ENCODE measurements at regions not wholly inside any gene's neighbourhood (a gene's known extent, or its start where the extent isn't known, plus 50 kb on each side); places are given as distances from the start of the nearest gene placed in this dataset.

DNA sequence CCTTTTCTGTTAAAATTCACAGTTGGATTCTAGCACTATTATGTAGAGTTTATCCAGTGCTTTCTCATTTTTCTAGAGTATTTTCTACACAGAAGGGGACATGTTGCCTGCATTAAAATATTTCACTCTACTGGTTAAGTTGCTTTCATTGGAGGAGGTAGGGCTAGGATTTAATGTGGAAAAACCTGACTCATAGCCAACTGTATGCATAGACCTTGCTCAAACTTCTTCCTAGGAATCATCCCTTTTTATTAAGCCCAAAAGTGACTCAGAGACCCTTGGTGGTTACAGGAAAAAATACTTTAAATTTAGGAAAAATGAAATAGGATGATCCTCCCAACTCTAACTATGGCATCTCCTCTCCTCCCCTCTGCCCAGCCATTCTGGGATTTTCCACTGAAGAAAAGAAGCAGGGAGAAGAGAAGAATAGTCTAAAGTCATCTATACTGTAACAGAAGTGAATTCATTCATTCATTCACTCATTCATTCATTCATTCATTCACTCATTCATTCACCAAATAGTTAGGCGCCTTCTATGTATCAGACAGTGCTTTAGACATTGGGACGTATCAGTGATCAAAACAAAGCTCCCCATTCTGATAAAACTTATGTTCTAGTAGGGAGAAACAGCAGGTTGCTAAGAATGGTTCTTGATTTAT is 109.0 kb upstream of the HTR2A start:
- DNase-seq, result no peak
- in situ Hi-C loops (cut with MboI; ENCODE audit: low pct_unique_long_range_greater_than_20kb, low sequenced_read_pairs), result no loop called here

DNA sequence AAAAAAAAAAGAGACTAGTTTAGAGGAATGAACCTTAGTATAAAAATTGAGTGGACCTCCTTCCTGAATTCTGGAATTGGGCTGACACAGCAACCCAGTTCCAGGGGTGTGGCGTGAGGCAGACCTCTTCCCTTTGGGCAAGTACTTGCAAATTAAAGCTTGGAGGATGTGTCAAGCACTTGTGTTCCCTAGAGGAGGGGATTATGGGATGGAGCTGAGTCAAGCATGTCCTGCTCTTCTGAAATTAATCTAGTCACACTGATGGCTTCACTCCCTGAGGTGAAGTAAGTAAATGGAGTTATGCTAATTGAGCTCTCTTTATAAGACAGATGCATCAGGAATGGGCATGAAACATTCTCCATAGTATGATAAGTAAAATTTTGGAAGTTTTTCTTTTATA is 107.7 kb upstream of the HTR2A start:
- in situ Hi-C loops (cut with MboI; ENCODE audit: low pct_unique_long_range_greater_than_20kb, low sequenced_read_pairs), result no loop called here
- no peak for DNase-seq

DNA sequence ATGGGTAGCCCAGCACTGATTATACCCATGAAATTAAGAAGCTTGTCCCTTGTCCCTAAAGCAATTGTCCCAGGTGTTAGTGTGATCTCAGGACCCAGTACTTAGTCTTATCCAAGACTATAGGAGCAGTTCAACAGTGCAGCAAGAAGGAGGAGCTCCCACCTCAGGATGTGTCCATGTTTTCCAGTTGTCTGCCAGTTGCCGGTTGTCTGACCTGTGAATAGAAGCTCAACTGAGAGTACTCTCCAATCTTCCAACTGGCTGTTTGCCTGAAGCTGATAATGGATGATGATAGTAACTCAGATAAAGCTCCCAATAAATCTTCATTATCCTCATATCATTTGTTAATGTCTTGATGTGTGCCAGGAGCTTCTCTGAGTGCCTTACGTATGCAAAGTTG is 107.2 kb upstream of the HTR2A start:
- in situ Hi-C loops (cut with MboI; ENCODE audit: low pct_unique_long_range_greater_than_20kb, low sequenced_read_pairs), result no loop called here
- DNase-seq, result no peak

DNA sequence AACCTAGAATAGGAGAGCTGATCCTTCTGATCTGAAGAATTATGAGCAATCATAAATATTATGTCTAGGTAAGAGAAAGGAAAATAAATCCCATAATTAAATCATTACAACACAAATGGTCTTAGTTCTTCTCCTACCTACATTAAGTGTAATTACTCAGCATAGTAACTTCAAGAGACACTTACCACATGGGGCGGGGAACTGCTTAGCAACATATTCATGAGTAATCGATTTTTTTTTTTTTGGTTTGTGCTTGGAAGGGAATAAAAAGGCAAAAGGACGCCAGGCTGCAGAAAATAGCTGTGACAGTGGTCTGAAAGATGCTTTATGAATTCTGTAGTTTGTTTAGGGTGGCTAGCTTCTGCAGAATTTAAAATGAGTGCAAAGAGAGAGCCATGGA is 103.3 kb upstream of the HTR2A start:
- no peak for DNase-seq
- in situ Hi-C loops (cut with MboI; ENCODE audit: low pct_unique_long_range_greater_than_20kb, low sequenced_read_pairs), result no loop called here

DNA sequence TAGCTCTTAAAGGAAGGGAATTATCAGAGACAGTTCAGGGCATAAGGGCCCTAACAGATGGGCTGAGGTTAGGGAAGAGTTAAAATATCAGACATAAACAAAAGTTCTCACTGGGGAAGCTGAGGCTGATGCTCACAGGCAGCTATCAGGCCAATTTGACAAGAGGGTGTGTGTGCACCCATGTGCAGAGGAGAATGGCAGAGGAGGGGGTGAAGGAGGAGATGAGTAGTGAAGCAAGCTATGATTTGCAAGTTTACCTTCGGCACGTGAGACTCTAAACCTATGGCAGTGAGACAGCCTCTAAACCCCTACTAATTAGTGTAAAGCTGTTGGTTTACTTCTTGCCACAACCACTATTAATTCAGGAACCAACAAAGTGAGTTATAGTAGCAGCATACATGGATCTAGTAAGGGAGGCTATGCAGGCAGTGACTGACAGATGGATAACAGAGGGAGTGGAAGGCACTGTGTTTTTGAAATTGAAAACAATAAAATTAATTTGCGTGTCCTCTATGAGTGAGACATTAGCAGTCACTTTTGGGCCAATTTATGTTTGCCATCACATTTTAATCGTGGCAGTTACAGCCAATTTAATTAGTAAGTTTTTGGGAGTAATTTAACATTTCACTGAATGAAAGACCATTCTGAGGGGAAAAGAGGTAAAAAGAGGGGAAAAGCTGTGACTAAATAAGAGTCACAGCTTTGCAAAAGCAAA is 99.6 kb upstream of the HTR2A start:
- in situ Hi-C loops (cut with MboI; ENCODE audit: low pct_unique_long_range_greater_than_20kb, low sequenced_read_pairs), result no loop called here
- no peak for DNase-seq

DNA sequence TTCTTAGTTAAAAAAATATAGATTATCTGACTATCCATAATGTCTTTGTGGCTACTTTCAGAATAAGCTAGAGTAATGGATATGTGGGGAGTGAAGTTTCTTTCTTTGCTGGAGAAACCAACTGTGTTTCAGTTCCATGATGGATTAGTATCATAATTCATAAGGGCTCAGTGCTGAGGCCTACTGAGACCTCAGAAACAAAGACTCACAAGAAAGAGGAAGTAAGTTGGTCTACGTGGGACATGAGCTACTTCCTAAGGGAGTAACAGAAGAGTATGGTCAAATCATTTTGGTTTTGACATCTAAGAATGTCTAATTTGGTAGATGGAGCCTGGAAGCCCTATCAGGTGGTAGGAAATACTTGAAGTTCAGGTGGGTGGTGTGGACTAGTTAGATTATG is 99.0 kb upstream of the HTR2A start:
- in situ Hi-C loops (cut with MboI; ENCODE audit: low pct_unique_long_range_greater_than_20kb, low sequenced_read_pairs), result no loop called here
- peak; percentile 20 for DNase-seq

DNA sequence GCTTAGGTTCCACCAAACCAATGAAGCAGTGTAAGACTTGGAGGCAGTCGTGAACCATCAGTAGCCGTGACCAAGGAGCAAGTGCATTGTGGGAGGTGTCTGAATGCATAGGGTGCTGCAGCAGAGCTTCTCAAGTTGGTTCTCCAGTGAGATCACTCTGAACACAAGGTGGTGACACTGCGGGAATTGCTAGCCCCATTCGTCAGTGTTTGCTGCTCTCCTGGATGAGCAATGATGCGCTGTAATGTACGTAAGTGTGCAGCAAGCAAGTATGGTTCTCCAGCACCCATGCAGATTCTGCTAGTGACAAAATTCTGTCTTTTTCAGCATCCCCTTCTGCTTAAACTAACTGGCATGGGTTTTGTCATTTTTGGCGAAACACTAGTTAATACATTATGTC is 97.6 kb upstream of the HTR2A start:
- in situ Hi-C loops (cut with MboI; ENCODE audit: low pct_unique_long_range_greater_than_20kb, low sequenced_read_pairs), result no loop called here
- no peak for DNase-seq

DNA sequence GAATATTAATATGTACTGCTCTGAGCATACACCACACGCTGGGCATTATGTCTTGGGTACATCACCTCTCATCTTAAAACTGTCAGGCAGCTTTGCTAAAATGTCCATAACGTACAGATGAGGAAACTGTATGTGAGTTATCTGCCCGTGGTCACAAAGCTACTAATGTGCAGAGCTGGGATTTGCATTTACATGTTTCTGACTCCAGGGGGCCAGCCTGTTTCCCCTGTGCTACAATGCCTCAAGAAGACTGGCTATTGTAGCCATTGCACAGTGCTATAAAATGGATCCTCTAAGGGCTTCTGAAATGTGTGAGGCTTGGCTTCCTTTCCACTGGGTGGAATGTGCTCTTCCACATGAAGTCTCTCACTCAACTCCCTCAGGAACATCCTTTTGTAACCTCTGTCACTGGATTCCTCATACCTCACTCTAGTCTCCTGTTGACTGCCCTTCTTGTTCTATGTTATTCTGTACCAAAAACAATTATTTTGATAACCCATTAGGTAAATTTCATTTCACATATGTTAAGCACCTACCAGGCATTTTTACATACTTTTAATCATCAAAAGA is 95.6 kb upstream of the HTR2A start:
- in situ Hi-C loops (cut with MboI; ENCODE audit: low pct_unique_long_range_greater_than_20kb, low sequenced_read_pairs), result no loop called here
- peak; percentile 9 for DNase-seq

DNA sequence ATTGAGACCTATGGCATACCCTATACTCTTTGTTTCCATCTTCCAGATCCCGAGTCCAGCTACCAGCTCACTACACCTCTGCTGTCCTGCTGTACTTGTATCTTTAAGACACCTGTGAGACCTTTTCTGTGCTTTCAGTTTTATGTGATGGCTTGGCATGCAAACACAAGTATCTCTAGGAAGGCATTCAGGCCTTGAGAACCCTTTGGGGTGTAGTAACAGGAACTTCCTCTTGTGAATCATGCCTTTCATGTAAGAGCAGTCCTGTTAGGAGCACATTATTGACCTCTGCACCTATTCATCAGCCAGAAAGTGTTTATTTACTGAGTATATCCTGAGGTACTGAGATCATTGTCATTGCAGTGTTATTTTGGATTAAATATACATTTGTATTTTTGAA is 87.0 kb upstream of the HTR2A start:
- no peak for DNase-seq
- in situ Hi-C loops (cut with MboI; ENCODE audit: low pct_unique_long_range_greater_than_20kb, low sequenced_read_pairs), result no loop called here

DNA sequence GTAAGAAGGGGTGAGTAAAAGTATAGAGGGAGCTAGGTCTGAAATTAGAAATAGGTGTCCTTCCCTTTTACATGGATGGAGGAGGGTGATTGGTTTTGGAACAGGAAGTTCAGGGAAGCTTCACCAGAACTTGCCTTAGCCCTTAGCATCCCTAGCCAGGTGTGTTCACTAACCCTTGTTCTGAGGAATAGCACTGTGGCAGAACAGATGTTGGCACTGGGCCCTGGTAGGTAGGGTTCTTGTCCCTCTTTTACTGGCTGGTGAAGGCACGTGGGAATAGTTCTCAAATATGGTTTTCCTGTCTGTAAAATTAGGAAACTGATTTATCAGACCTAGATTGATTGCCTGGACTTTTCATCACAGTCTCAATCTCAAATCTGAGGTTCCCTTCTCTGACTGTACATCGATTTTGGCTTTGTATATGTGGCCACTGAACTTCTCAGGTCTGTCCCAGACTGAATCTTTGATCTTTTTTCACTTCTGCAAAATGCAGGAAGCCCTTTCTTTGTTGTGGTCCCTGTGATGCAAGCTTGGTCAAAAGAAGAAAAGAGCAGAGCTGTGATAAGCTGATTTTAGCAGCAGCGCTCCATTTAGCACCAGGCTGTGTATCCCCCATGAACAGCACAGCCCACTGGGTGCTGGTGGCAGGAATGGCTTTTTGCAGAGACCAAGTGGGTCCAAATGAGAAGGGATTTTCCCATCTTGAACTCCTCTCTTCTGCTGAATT is 86.2 kb upstream of the HTR2A start:
- peak; percentile 29 for DNase-seq
- in situ Hi-C loops (cut with MboI; ENCODE audit: low pct_unique_long_range_greater_than_20kb, low sequenced_read_pairs), result no loop called here

DNA sequence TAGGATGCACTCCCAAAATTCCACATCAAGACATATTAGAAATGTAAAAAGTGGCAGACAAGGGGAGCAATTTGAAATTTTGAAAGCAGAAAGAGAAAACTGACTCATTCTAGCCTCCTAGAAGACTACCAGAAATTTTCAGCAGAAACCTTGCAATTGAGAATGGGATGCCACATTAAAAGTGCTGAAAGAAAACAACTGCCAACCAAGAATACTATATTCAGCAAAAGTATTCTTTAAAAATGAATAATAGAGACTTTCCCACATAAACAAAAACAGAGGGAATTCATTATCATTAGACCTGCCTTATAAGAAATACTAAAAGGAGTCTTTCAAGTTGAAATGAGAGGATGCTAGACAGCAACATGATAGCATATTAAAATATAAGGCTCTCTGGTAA is 78.3 kb upstream of the HTR2A start:
- no peak for DNase-seq
- in situ Hi-C loops (cut with MboI; ENCODE audit: low pct_unique_long_range_greater_than_20kb, low sequenced_read_pairs), result no loop called here

DNA sequence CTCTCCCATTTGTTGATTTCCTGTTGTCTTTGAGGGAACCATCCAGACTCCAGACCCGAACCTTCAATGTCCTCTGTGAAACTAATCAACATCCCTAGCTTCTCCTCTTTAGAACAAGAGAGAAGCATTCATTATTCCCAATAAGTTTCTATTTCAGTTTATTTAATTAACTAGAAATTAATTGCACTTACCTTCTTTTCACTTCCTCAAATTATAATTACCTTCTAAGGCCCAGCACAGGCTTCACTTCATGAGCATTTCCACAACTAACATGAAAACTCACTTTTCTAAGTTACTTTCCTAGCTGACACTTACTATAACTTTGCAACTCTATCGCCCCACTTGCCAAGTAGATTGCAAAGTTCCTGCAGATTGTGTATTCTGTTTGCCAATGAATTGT is 71.6 kb upstream of the HTR2A start:
- in situ Hi-C loops (cut with MboI; ENCODE audit: low pct_unique_long_range_greater_than_20kb, low sequenced_read_pairs), result no loop called here
- no peak for DNase-seq

DNA sequence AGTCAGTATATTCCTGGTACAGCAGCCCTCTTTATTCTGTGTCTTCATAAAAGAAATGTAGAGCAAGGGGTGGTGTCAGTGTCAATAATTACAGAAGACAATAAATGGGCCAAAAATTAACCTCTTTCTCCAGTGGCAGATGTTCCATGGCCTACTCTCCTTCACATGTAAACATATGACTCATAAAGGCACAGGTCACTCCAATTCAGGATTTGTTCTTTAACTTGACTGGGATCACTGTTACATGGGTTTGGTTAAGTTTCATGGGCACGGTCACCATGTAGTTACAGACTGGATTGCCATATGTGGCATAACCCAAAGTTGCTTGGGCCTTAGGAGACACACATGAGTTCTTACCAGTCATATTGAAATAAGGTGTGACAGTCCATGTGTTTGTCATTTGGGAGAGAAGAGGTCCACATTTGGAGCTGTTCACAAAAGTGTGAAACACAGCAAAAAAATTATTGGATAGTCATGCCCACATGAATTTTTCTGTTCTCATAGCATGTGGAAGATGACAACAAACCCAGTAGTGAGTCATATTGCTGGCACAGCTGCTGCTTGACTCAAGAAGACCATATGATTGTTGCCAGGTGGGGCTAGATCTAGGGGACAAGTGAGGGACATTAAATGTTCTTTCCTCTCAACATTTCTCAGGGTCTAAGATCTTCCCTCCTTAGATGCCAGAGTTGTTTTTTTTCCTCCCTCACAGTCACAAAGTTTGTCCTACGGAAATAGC is 68.1 kb upstream of the HTR2A start:
- no peak for DNase-seq
- in situ Hi-C loops (cut with MboI; ENCODE audit: low pct_unique_long_range_greater_than_20kb, low sequenced_read_pairs), result no loop called here

DNA sequence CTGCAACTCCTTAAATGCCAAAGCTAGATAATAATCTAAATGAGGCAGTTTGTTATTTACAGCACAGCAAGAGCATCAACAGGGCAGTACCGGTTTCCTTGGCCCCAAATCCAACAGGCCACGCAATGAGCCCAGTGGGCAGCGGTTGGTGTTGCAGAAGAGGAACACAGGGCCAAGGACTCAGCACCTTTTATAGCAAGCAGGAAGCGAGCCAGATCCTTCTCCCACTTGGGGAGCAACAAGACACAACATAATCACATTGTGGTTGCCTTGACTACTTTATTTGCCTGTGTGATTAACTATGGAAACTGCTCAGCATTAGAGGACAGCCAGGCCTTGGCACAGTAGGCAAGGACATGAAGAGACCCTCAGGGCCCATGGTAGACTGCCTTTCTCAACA is 67.1 kb upstream of the HTR2A start:
- in situ Hi-C loops (cut with MboI; ENCODE audit: low pct_unique_long_range_greater_than_20kb, low sequenced_read_pairs), result no loop called here
- no peak for DNase-seq

DNA sequence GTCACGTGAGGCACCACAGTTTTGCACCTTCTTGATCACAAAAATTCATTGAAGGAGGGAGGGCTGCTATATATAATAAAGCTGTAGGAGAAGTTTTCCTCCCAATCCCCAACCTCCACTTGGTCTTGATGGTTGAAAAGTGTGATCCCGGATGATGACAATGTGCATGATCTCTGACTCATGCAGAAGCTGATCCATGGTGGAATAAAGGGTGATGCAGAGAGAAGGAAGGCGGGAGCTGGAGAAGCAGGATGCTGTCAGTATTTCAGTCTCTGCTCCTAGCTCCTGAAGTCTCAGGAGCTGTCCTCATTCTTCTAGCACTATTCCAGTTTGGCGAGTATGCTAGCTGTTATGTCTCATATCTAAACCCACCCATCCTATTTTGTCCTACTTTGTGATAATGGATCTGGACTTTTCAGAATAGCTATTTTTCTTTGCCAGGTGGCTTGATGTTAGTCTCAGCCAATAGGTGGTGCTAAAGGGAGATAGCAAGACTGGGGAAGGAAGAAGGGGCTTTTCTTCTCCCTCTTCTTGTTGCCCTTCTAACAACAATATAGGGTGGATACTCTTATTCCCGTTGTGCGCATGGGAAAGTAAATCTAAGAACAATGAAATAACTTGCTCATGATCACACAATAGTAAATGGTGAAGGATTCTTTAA is 65.6 kb upstream of the HTR2A start:
- in situ Hi-C loops (cut with MboI; ENCODE audit: low pct_unique_long_range_greater_than_20kb, low sequenced_read_pairs), result no loop called here
- no peak for DNase-seq

DNA sequence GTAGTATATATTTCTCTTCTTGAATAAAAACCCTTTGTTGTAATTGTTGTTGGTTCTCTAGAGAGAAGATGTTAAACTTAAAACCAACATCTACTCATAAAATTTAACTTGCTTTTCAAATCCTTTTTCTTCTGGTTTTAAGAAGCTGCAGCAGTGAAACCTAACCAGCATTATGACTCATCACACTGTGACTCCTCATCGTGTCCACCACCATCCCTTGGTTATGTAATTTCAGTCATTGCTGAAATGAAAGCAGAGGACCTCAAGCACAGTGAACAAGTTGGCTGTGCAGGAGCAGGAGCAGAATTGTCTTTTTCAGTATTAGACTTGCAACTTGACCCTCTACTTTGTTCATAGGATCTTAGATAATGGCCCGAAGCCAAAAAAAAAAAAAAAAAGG is 64.9 kb upstream of the HTR2A start:
- in situ Hi-C loops (cut with MboI; ENCODE audit: low pct_unique_long_range_greater_than_20kb, low sequenced_read_pairs), result no loop called here
- no peak for DNase-seq

DNA sequence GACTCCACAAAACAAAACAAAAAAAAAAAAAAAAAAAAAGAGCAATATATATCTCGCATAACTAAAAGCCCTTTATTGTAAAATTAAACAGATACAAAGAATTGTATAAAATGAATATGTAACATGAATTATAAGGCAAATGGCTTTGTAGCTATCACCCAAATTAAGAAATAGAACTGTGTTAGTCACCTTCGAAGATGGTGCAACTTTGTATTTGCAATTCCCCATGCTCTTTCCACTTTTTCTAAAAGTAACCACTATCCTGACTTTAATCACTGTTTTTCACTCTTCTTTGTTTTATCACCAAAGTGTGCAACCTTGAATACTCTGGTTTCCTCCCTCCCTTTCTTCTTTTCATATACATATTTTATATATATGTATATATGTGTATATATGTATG is 57.1 kb upstream of the HTR2A start:
- no peak for DNase-seq
- in situ Hi-C loops (cut with MboI; ENCODE audit: low pct_unique_long_range_greater_than_20kb, low sequenced_read_pairs), result no loop called here

DNA sequence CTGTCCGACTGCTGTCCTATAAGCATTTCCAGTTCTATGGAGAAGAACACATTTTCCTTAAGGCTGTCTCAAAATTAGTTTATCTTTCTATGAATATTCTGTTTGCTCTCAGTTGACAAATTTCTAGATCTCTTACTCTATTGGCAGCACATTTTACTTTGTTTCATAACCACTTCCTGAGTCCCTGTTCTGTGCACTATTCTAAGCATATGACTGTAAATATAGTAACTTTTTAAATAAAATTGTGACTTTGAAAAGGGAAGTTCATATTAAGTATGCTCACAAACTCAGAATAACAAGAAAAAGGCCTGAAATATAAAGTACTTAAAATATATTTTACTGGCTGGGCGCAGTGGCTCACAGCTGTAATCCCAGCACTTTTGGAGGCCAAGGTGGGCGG is 56.5 kb upstream of the HTR2A start:
- DNase-seq, result no peak

DNA sequence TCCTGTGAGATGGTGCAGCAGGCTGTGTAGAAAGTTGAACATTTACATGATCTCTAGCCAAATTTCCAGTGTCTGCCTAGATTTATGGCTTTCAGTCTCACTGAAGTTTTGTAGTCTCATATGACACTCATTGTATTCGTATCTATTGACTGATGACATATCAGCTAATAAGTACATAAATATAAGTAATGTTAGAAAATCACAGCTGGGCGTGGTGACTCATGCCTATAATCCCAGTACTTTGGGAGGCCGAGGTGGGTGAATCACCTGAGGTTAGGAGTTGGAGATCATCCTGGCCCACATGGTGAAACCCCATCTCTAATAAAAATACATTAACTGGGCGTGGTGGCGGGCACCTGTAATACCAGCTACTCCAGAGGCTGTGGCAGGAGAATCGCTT is 54.7 kb upstream of the HTR2A start:
- in situ Hi-C loops (cut with MboI; ENCODE audit: low pct_unique_long_range_greater_than_20kb, low sequenced_read_pairs), result no loop called here
- no peak for DNase-seq

More for the DNA sequence above, 56.5 kb upstream of the HTR2A start:
- in situ Hi-C loops (cut with MboI; ENCODE audit: low pct_unique_long_range_greater_than_20kb, low sequenced_read_pairs), result no loop called here
